ENCODE measurements at regions not wholly inside any gene's neighbourhood (a gene's known extent, or its start where the extent isn't known, plus 50 kb on each side); places are given as distances from the start of the nearest gene placed in this dataset.

GRCh38 chr1:96376846-96377245 lies 344.7 kb upstream of the PTBP2 start:
- no peak overlapping the region for H2BK20ac ChIP-seq (ENCODE audit: low read length)
- no peak overlapping the region for H3K4me2 ChIP-seq (ENCODE audit: insufficient read depth in 1 of 2, low read depth in 2 of 2, low read length in 2 of 2)
- H2BK5ac ChIP-seq (ENCODE audit: low read depth, low read length): no peak overlapping the region
- no peak overlapping the region for H3K4ac ChIP-seq (replicated peaks; ENCODE audit: insufficient read length, low read depth, low read length)
- no peaks in the 10 kb centered on the region for H3K79me2 ChIP-seq (ENCODE audit: control insufficient read depth in 1 of 2, insufficient read depth in 2 of 2, low read length in 2 of 2)
- H3K23ac ChIP-seq (ENCODE audit: insufficient read length): no peak overlapping the region
- H2BK120ac ChIP-seq (replicated peaks; ENCODE audit: low read depth, low read length): no peak overlapping the region
- H3K36me3 ChIP-seq (ENCODE audit: control insufficient read depth in 2 of 4, insufficient read depth in 4 of 4, low read length in 3 of 4): no peaks in the 10 kb centered on the region
- no peak overlapping the region for H4K5ac ChIP-seq (ENCODE audit: insufficient read length, low read depth, low read length)
- no peak overlapping the region for H3K18ac ChIP-seq (ENCODE audit: extremely low read depth, low read length)
- FAIRE-seq (no peak), DNase-seq (ENCODE audit: low read depth in 1 of 2, low spot score in 2 of 2) (no peak)
- H4K91ac ChIP-seq (replicated peaks; ENCODE audit: insufficient read length, low read length): no peak overlapping the region
- no peaks in the 10 kb centered on the region for H3K9me3 ChIP-seq (ENCODE audit: insufficient read depth in 2 of 2, low read depth in 1 of 2, low read length in 1 of 2)
- POLR2A ChIA-PET (ENCODE audit: partially characterized antibody): no interaction called here
- CTCF ChIA-PET (ENCODE audit: partially characterized antibody): interaction anchor here (2.1 kb wide), 1 partner anchor 219 kb away, joined by 5 read pairs; no protein-coding TSS in a partner anchor
- H4K20me1 ChIP-seq (replicated peaks in 1 of 2; ENCODE audit: control insufficient read depth in 1 of 2, insufficient read depth in 2 of 2, low read length in 2 of 2): no peaks in the 10 kb centered on the region
- H2BK12ac ChIP-seq (ENCODE audit: low read depth, low read length): no peak overlapping the region
- no peak overlapping the region for H3K4me3 ChIP-seq (ENCODE audit: extremely low read depth in 1 of 4, insufficient read depth in 2 of 4, low read depth in 3 of 4, low read length in 4 of 4)
- H3K27me3 ChIP-seq (replicated peaks in 1 of 4; ENCODE audit: control insufficient read depth in 3 of 4, extremely low read depth in 1 of 4, insufficient read depth in 3 of 4, low read length in 3 of 4): no peaks in the 10 kb centered on the region
- H3K23me2 ChIP-seq (ENCODE audit: low read depth, low read length): no peaks in the 10 kb centered on the region
- H2BK15ac ChIP-seq (ENCODE audit: low read length): no peak overlapping the region
- no peak overlapping the region for H2AFZ ChIP-seq (ENCODE audit: low read length)
- no peaks in the 10 kb centered on the region for H3K4me1 ChIP-seq (replicated peaks in 1 of 4; ENCODE audit: control insufficient read depth in 3 of 4, insufficient read depth in 4 of 4, low read length in 3 of 4)
- no peaks in the 10 kb centered on the region for H3K79me1 ChIP-seq (ENCODE audit: low read depth, low read length)
- H3K9ac ChIP-seq (replicated peaks in 1 of 4; ENCODE audit: extremely low read depth in 1 of 4, low read depth in 3 of 4, low read length in 3 of 4): no peak overlapping the region
- no peak overlapping the region for H2AK5ac ChIP-seq (ENCODE audit: low read depth, low read length)
- no peak overlapping the region for H4K8ac ChIP-seq (ENCODE audit: extremely low read depth, insufficient read depth, low read length)
- H3K56ac ChIP-seq (replicated peaks; ENCODE audit: insufficient read length, low read depth, low read length): no peak overlapping the region
- 93% methylated on average over 1 of the region's 1 CpG; no CpG with 5 or more reads in 1 of the 2 experiments for WGBS, 2 experiments (ENCODE audit: extremely low coverage in 1 of 2, insufficient coverage in 1 of 2, insufficient read length in 1 of 2, insufficient replicate concordance in 2 of 2, low coverage in 1 of 2, low lambda C conversion rate in 2 of 2, missing lambda C conversion rate in 1 of 2)
- H3K27ac ChIP-seq (ENCODE audit: low read depth, low read length): no peak overlapping the region
- no peak overlapping the region for H3K14ac ChIP-seq (ENCODE audit: insufficient read length)
- TF ChIP-seq SIRT6 (IDR thresholded peaks at IDR 0.05; ENCODE audit: low read length) (no peak), CHD2 (IDR thresholded peaks at IDR 0.05; ENCODE audit: low read length) (no peak), SP4 (IDR thresholded peaks at IDR 0.05; ENCODE audit: low read length) (no peak), PHF8 (conservative IDR thresholded peaks at IDR 0.05; ENCODE audit: low read depth, low read length) (no peak), TEAD4 (IDR thresholded peaks at IDR 0.05; ENCODE audit: low read depth, low read length) (no peak), RFX5 (IDR thresholded peaks at IDR 0.05; ENCODE audit: borderline replicate concordance, low read depth, low read length) (no peak), NANOG (IDR thresholded peaks at IDR 0.05; ENCODE audit: insufficient read depth, low read depth, low read length, poor library complexity, severe bottlenecking) (no peak), CBX8 (IDR thresholded peaks at IDR 0.05; ENCODE audit: borderline replicate concordance, low read depth, low read length) (no peak), TAF7 (optimal IDR thresholded peaks at IDR 0.05; ENCODE audit: borderline replicate concordance, low read depth, low read length) (no peak), TCF12 (IDR thresholded peaks at IDR 0.05; ENCODE audit: low read depth, low read length) (no peak), EGR1 (IDR thresholded peaks at IDR 0.05; ENCODE audit: borderline replicate concordance, low read depth, low read length) (no peak), TAF1 (IDR thresholded peaks at IDR 0.05; ENCODE audit: low read depth, low read length) (no peak), JUND (IDR thresholded peaks at IDR 0.05; ENCODE audit: low read length) (no peak), BACH1 (IDR thresholded peaks at IDR 0.05; ENCODE audit: low read length) (no peak), CEBPB (IDR thresholded peaks at IDR 0.05; ENCODE audit: low read depth, low read length) (no peak), CHD1 (IDR thresholded peaks at IDR 0.05; ENCODE audit: low read depth, low read length) (no peak)

Data from H1 (cell line).